Activated CD8-positive, alpha-beta T cell treated with anti-CD3 and anti-CD28 coated beads for 36 hours (primary cell): ENCODE measurements at regions not wholly inside any gene's neighbourhood (a gene's known extent, or its start where the extent isn't known, plus 50 kb on each side); places are given as distances from the start of the nearest gene placed in this dataset.

Source experiments
- ATAC-seq: fragments of 200-7000 bp; cut with Tn5 transposase; one replicate; pipeline ENCODE4 v1.10.0; 2021; ENCODE audit warnings: mild to moderate bottlenecking, moderate library complexity
- CTCF ChIA-PET: fragments of 350-600 bp; sonication (Branson Sonifier 250); formaldehyde crosslinking; loops from one replicate; lab custom pipeline; 2021; ENCODE audit warnings: antibody characterized with exemption; lab: Charles Lee
- POLR2A ChIA-PET: fragments of 350-600 bp; sonication (Branson Sonifier 250); formaldehyde crosslinking; loops from one replicate; lab custom pipeline; 2021; ENCODE audit warnings: antibody characterized with exemption; lab: Charles Lee
- DNase-seq: peaks from one replicate; pipeline ENCODE4 v3.0.0-alpha.2; 2020
- H3K27ac Mint-ChIP-seq: one replicate; pipeline ENCODE4 v1.8.0; 2021; ENCODE audit warnings: mild to moderate bottlenecking, mixed read lengths
- H3K27me3 Mint-ChIP-seq: one replicate; pipeline ENCODE4 v1.8.0; 2021; ENCODE audit warnings: mixed read lengths
- H3K36me3 Mint-ChIP-seq: one replicate; pipeline ENCODE4 v1.8.0; 2021; ENCODE audit warnings: low read depth, mixed read lengths
- H3K4me1 Mint-ChIP-seq: one replicate; pipeline ENCODE4 v1.8.0; 2021; ENCODE audit warnings: low read depth, mixed read lengths
- H3K4me3 Mint-ChIP-seq: one replicate; pipeline ENCODE4 v1.8.0; 2021; ENCODE audit warnings: mild to moderate bottlenecking, moderate library complexity, mixed read lengths
- H3K9me3 Mint-ChIP-seq: one replicate; pipeline ENCODE4 v1.8.0; 2021; ENCODE audit warnings: mixed read lengths
- CTCF ChIP-seq: fragments of 200-600 bp; IDR thresholded peaks from one replicate; pipeline ENCODE4 v1.8.0; 2022; ENCODE audit warnings: antibody characterized with exemption, mild to moderate bottlenecking
- intact Hi-C: fragments of 100-400 bp; cut with micrococcal nuclease; formaldehyde crosslinking; loops from one replicate; pipeline ENCODE4 v1.10.0; 2022

GRCh38 chr14:98591161-98591560 is 680.8 kb downstream of the BCL11B start:
- Mint-ChIP-seq H3K4me3 (no peak overlapping the region), H3K27me3 (no peaks in the 10 kb centered on the region), H3K9me3 (peaks cover 3% of the 10 kb centered on the region), H3K27ac (no peak overlapping the region), H3K36me3 (no peaks in the 10 kb centered on the region), H3K4me1 (no peaks in the 10 kb centered on the region)
- ATAC-seq (no peak), DNase-seq (no peak)
- intact Hi-C loops, result no loop called here
- TF ChIP-seq CTCF, result no peak
- ChIA-PET POLR2A (no interaction called here), CTCF (no interaction called here)

GRCh38 chr14:98592611-98593170 is 679.3 kb downstream of the BCL11B start:
- Mint-ChIP-seq H3K27ac (no peak overlapping the region), H3K4me1 (no peaks in the 10 kb centered on the region), H3K27me3 (no peaks in the 10 kb centered on the region), H3K36me3 (peaks cover 3% of the 10 kb centered on the region), H3K9me3 (peaks cover 13% of the 10 kb centered on the region), H3K4me3 (no peak overlapping the region)
- intact Hi-C loops, result no loop called here
- ATAC-seq (no peak), DNase-seq (no peak)
- TF ChIP-seq CTCF, result no peak
- POLR2A ChIA-PET, result no interaction called here
- CTCF ChIA-PET, result no interaction called here

- no peak for TF ChIP-seq CTCF
- ChIA-PET POLR2A (no interaction called here), CTCF (no interaction called here)
- DNase-seq (no peak), ATAC-seq (no peak)
- H3K27ac Mint-ChIP-seq, result no peak overlapping the region
- peaks cover 13% of the 10 kb centered on the region for H3K9me3 Mint-ChIP-seq
- H3K27me3 Mint-ChIP-seq, result no peaks in the 10 kb centered on the region
- no peak overlapping the region for H3K4me3 Mint-ChIP-seq
- no peaks in the 10 kb centered on the region for H3K4me1 Mint-ChIP-seq
- H3K36me3 Mint-ChIP-seq, result peaks cover 3% of the 10 kb centered on the region
- intact Hi-C loops, result no loop called here
These were observed 678.6 kb downstream of the BCL11B start for GRCh38 chr14:98593361-98593761.

- Mint-ChIP-seq H3K9me3 (peaks cover 13% of the 10 kb centered on the region), H3K4me1 (no peaks in the 10 kb centered on the region), H3K27ac (no peak overlapping the region), H3K27me3 (no peaks in the 10 kb centered on the region), H3K4me3 (no peak overlapping the region), H3K36me3 (peaks cover 3% of the 10 kb centered on the region)
- ChIA-PET POLR2A (no interaction called here), CTCF (no interaction called here)
- ATAC-seq (no peak), DNase-seq (no peak)
- intact Hi-C loops, result no loop called here
- TF ChIP-seq CTCF, result no peak
These were observed 677.8 kb downstream of the BCL11B start for GRCh38 chr14:98594156-98594555.

GRCh38 chr14:98598576-98598975 is 673.4 kb downstream of the BCL11B start:
- ChIA-PET POLR2A (no interaction called here), CTCF (no interaction called here)
- Mint-ChIP-seq H3K4me1 (no peaks in the 10 kb centered on the region), H3K36me3 (peaks cover 3% of the 10 kb centered on the region), H3K4me3 (no peak overlapping the region), H3K9me3 (peaks cover 13% of the 10 kb centered on the region), H3K27ac (no peak overlapping the region), H3K27me3 (no peaks in the 10 kb centered on the region)
- no peak for TF ChIP-seq CTCF
- intact Hi-C loops, result no loop called here
- ATAC-seq, result no peak
- DNase-seq, result no peak
